GM18505 (cell line): ENCODE measurements at regions not wholly inside any gene's neighbourhood (a gene's known extent, or its start where the extent isn't known, plus 50 kb on each side); places are given as distances from the start of the nearest gene placed in this dataset.
"Not testable (repeated sequence)": the region's sequence is repeated elsewhere in the genome, so short reads cannot be mapped to it uniquely, and the experiment has no call there.

Experiments
- ATAC-seq: cut with Tn5 transposase; IDR thresholded peaks from one replicate; pipeline ENCODE4 v1.9.1; 2021; ENCODE audit not compliant: unreplicated experiment
- POLR2A ChIP-seq: IDR thresholded peaks from 4 replicates; pipeline ENCODE4 v1.6.1; 2011; ENCODE audit warnings: borderline replicate concordance; ENCODE audit not compliant: insufficient read depth, insufficient read length; ENCODE audit errors: extremely low read depth

- ATAC-seq = no peak
- no peak for TF ChIP-seq POLR2A
Measured at GRCh38 chr2:36197181-36197971, 158.2 kb upstream of the CRIM1 start.

- TF ChIP-seq POLR2A = no peak
- no peak for ATAC-seq
Measured at GRCh38 chr2:36193680-36194079, 161.9 kb upstream of the CRIM1 start.

GRCh38 chr2:36192983-36193382, 162.6 kb upstream of the CRIM1 start:
- no peak for TF ChIP-seq POLR2A
- ATAC-seq = no peak

- ATAC-seq = no peak
- no peak for TF ChIP-seq POLR2A
Measured at GRCh38 chr2:36190097-36190496, 165.5 kb upstream of the CRIM1 start.

- no peak for ATAC-seq
- TF ChIP-seq POLR2A = no peak
Measured at GRCh38 chr2:36185624-36186023, 170.0 kb upstream of the CRIM1 start.

GRCh38 chr2:36184848-36185247, 170.7 kb upstream of the CRIM1 start:
- ATAC-seq = no peak
- no peak for TF ChIP-seq POLR2A

GRCh38 chr2:36180789-36181482, 174.6 kb upstream of the CRIM1 start:
- ATAC-seq = not testable (repeated sequence)

GRCh38 chr2:36180293-36180692, 175.3 kb upstream of the CRIM1 start:
- not testable (repeated sequence) for ATAC-seq

- not testable (repeated sequence) for ATAC-seq
Measured at GRCh38 chr2:36179668-36180269, 175.8 kb upstream of the CRIM1 start.

GRCh38 chr2:36178384-36178783, 177.2 kb upstream of the CRIM1 start:
- TF ChIP-seq POLR2A = no peak
- no peak for ATAC-seq

- TF ChIP-seq POLR2A = no peak
- no peak for ATAC-seq
Measured at GRCh38 chr2:36177282-36177681, 178.3 kb upstream of the CRIM1 start.

GRCh38 chr2:36174920-36175319, 180.7 kb upstream of the CRIM1 start:
- no peak for TF ChIP-seq POLR2A
- ATAC-seq = no peak

- TF ChIP-seq POLR2A = no peak
- ATAC-seq = no peak
Measured at GRCh38 chr2:36173760-36174404, 181.7 kb upstream of the CRIM1 start.

GRCh38 chr2:36172824-36173223, 182.8 kb upstream of the CRIM1 start:
- TF ChIP-seq POLR2A = no peak

More at GRCh38 chr2:36172824-36173223, 182.8 kb upstream of the CRIM1 start:
- ATAC-seq = no peak
